Body of pancreas (tissue), 4 donors: ENCODE measurements at regions not wholly inside any gene's neighbourhood (a gene's known extent, or its start where the extent isn't known, plus 50 kb on each side); places are given as distances from the start of the nearest gene placed in this dataset.

Experiments used
- CTCF ChIP-seq, 7 experiments: fragments of 450-650 bp in 4 of 7; fragments of 200-600 bp in 3 of 7; sonication (generic) in 3 of 7; IDR thresholded peaks; one replicate each; pipeline ENCODE4 v1.5.1; 2016 to 2019; ENCODE audit warnings: antibody characterized with exemption in 7 of 7
- POLR2A ChIP-seq, 3 donors: fragments of 450-650 bp; IDR thresholded peaks; one replicate each; pipeline ENCODE4 v1.6.1; 2016; ENCODE audit warnings: antibody characterized with exemption in 3 of 3, mild to moderate bottlenecking in 2 of 3

- TF ChIP-seq POLR2A (IDR thresholded peaks at IDR 0.05) (no peak), CTCF (IDR thresholded peaks at IDR 0.05) (no peak)
Observed at GRCh38 chr18:42242758-42243157, 287.7 kb downstream of the PIK3C3 start.
